IMR-90 (cell line): ENCODE measurements at regions not wholly inside any gene's neighbourhood (a gene's known extent, or its start where the extent isn't known, plus 50 kb on each side); places are given as distances from the start of the nearest gene placed in this dataset.

Experiments used
- CHD1 ChIP-seq: IDR thresholded peaks from 2 replicates; pipeline ENCODE4 v1.6.1; 2012; ENCODE audit warnings: low read depth, low read length, improper control_type of control experiment
- CTCF ChIP-seq: conservative IDR thresholded peaks from 2 replicates; pipeline ENCODE4 v1.5.1; 2012; ENCODE audit warnings: mild to moderate bottlenecking, low read depth, low read length, improper control_type of control experiment
- MXI1 ChIP-seq: IDR thresholded peaks from 2 replicates; pipeline ENCODE4 v1.6.1; 2012; ENCODE audit warnings: low read depth, mild to moderate bottlenecking, low read length, moderate library complexity, borderline replicate concordance
- NFE2L2 ChIP-seq: fragments of 150-350 bp; IDR thresholded peaks from 2 replicates; pipeline ENCODE4 v1.6.1; 2016; ENCODE audit warnings: low read depth, mild to moderate bottlenecking, low read length
- POLR2A ChIP-seq: IDR thresholded peaks from 2 replicates; pipeline ENCODE4 v1.6.1; 2012; ENCODE audit warnings: mild to moderate bottlenecking, low read depth, low read length
- RAD21 ChIP-seq: IDR thresholded peaks from 2 replicates; pipeline ENCODE4 v1.6.1; 2012; ENCODE audit warnings: low read length, improper control_type of control experiment
- RFX5 ChIP-seq: IDR thresholded peaks from 2 replicates; pipeline ENCODE4 v1.8.0; 2012; ENCODE audit warnings: low read depth, mild to moderate bottlenecking, low read length, moderate library complexity
- SMC3 ChIP-seq: fragments of 150-350 bp; IDR thresholded peaks from 2 replicates; pipeline ENCODE4 v1.6.1; 2016; ENCODE audit warnings: low read depth, mild to moderate bottlenecking, antibody characterized with exemption, low read length, moderate library complexity

GRCh38 chr6:145096846-145097245, 638.5 kb downstream of the EPM2A start:
- no peak for TF ChIP-seq POLR2A
- no peak for TF ChIP-seq SMC3
- no peak for TF ChIP-seq RFX5
- TF ChIP-seq CTCF = no peak
- no peak for TF ChIP-seq CHD1
- TF ChIP-seq MXI1 = no peak
- no peak for TF ChIP-seq RAD21
- no peak for TF ChIP-seq NFE2L2
